ENCODE measurements at regions not wholly inside any gene's neighbourhood (a gene's known extent, or its start where the extent isn't known, plus 50 kb on each side); places are given as distances from the start of the nearest gene placed in this dataset.
A peak's percentile ranks its signal among the peaks of the same experiment; 100 is the strongest.
"Not testable (repeated sequence)": the region's sequence is repeated elsewhere in the genome, so short reads cannot be mapped to it uniquely, and the experiment has no call there.

DNA sequence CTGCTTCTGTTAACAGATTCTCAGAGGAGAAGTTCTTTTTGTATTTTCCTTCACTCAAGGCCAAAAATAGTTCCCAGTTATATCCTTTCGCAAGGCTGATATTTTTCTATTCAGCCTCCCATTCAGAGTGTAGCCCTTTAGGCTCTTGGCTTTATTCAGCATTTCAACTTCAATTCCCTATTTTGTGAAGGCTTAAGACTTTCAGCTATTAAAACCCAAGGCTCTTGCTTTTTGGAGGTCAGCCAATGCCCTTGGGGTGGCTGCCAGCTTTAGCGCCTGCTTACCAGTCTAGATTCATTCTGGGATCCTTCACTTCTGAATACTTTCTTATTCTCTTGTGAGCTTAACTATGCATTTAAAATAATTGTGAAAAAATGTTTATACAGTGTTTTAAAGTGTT, 57.3 kb upstream of the ADGRA3 start:
- DNase-seq: peak; percentile 74 to 77

- DNase-seq: peak in 1 of 2 donors; percentile 13
Measured at GRCh38 chr4:22573641-22574040, 57.8 kb upstream of the ADGRA3 start.

- DNase-seq: no peak
Measured at GRCh38 chr4:22574424-22574823, 58.6 kb upstream of the ADGRA3 start.

GRCh38 chr4:22574880-22575279, 59.0 kb upstream of the ADGRA3 start:
- DNase-seq: no peak

GRCh38 chr4:22587253-22587652, 71.4 kb upstream of the ADGRA3 start:
- no peak for DNase-seq

DNA sequence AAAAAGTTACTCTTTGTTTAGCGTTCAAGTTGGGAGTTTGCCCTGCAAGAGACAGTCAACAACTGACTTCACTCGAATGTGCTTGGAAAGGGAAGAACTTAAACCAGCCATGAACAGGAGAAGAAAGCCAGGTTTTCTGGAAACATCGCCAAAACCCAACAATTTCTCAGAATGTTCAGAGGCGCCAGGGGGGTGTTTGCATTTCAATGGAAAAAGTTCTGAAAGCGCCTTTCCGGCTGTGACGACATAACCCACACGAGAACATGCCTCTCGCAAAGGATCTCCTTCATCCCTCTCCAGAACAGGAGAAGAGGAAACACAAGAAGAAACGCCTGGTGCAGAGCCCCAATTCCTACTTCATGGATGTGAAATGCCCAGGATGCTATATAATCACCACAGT, 78.1 kb upstream of the ADGRA3 start:
- DNase-seq: no peak

DNA sequence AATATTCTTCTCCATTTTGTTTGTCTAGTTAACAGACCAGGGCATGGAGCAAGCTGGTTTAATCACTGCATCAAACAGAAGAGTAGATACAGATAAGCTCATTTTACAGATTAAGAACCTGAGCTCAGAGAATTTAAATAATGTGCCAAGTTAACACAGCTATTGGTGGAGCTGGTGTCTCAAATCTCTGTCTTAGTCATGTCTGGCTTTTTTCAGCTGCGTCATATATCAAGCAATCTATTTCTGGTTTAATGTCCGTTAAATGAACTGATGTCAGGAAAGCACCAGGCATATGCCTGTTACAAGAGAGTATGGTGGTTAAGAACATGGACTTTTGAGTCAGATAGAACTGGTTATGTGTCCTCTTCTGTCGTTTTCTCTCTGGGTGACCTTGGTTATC, 79.8 kb upstream of the ADGRA3 start:
- DNase-seq: no peak

GRCh38 chr4:22596409-22596808, 80.5 kb upstream of the ADGRA3 start:
- DNase-seq: peak; percentile 40 to 41

DNA sequence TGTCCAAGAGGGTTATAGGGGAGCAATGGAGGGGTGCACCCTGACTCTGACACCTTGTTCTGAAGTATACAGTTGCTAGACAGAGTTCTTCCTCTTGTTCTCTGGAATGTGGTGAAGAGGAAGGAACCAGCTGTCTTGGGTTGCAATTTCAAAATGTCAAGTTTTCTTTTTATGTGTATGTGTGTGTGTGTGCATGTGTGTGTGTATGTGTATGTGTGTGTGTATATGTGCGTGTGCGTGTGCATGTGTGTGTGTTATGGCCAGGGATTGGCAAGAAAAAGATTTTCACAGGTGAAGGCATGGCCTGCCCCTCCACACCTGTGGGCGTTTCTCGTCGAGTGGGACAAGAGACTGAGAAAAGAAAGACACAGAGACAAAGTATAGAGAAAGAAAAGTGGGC, 81.6 kb upstream of the ADGRA3 start:
- DNase-seq: no peak

GRCh38 chr4:22598113-22599047, 82.5 kb upstream of the ADGRA3 start:
- not testable (repeated sequence) for DNase-seq

DNA sequence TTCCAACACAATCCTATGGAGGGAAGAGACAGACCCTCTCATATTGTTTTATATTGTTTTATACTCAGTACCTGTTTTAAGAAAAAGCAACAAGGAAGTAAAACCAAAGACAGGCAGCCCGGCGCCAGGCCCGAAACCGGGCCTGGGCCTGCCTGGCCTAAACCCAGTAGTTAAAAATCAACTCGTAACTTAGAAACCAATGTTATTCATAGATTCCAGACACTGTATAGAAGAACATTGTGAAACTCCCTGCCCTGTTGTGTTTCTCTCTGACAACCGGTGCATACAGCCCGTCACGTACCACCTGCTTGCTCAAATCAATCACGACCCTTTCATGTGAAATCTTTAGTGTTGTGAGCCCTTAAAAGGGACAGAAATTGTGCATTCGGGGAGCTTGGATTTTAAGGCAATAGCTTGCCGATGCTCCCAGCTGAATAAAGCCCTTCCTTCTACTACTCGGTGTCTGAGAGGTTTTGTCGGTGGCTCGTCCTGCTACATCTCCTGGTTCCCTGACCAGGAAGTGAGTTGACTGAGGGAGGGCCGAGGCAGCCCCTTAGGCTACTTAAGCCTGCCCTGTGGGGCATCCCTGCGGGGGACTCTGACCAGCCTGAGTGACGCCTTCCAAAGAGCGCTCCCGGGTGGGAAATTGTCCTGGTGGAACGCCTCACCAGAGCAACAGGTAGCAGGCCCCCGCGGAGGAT, 83.5 kb upstream of the ADGRA3 start:
- DNase-seq: not testable (repeated sequence)

- DNase-seq: not testable (repeated sequence)
Measured at GRCh38 chr4:22599929-22600432, 84.1 kb upstream of the ADGRA3 start.

GRCh38 chr4:22601638-22602037, 85.8 kb upstream of the ADGRA3 start:
- not testable (repeated sequence) for DNase-seq

DNA sequence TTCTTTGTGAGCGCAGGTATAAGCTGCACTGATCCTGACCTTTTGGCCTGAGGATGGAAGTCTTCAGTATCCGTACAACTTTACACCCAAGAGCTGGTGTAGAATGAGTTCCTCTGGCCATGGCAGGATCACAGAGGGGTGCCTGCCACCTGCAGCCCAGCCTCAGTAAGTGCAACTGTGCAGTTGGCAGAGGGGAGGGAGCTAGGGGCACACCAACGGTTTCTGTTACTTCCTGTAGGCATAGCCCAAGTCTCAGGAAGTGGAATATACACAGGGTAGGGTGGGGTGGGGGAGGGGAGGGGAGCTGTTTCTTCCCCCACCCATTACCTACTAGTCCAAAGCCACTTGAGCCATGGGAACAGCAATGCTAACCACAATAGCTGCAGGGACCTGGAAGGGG, 85.4 kb upstream of the GBA3 start:
- peak; percentile 13 to 32 for DNase-seq

DNA sequence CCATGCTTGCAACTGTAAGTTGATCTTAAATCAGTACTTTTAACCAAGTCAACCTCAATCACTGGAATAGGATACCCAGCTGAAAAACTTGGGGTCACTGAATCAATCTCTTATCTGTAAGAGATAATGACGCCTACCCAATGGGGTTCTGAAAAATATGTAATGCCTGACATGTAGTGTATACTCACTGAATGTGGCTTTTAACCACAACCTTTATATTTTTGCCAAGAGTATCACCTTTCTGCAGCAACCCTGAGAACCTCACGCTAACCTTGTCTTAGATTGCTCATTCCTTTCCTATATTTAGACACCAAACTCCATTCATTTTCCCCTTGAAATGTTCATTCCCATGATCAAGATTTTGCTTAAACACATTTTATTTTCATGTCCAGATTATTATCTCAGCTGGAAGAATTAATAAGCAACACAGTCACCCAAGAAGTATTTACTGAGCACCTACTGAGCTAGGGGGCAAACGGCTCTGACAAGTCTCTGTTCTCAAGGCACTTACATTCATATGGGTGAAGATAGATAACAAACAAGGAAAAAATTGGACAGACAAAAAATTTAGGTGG, 82.7 kb upstream of the GBA3 start:
- not testable (repeated sequence) for DNase-seq

GRCh38 chr4:22614114-22614513, 78.6 kb upstream of the GBA3 start:
- DNase-seq: no peak

- DNase-seq: no peak
Measured at GRCh38 chr4:22616516-22616915, 76.2 kb upstream of the GBA3 start.

DNA sequence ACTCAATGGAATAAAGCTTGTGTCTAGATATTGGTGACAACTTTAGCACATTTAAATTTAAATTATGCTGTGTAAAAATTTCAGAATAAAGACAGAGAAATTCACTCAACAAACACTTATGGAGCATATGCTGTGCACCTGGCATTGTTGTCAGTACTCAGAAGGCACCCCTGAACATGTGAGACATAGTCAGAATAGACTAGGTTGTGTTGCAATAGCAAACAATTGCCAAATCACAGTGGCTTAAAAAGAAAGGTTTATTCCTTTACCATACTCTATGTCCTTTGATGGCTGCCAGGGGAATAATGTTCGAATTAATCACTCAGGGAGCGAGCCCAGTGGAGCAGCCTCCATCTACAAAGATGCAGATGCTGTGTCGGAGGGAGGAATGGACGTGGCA, 72.6 kb upstream of the GBA3 start:
- not testable (repeated sequence) for DNase-seq

DNA sequence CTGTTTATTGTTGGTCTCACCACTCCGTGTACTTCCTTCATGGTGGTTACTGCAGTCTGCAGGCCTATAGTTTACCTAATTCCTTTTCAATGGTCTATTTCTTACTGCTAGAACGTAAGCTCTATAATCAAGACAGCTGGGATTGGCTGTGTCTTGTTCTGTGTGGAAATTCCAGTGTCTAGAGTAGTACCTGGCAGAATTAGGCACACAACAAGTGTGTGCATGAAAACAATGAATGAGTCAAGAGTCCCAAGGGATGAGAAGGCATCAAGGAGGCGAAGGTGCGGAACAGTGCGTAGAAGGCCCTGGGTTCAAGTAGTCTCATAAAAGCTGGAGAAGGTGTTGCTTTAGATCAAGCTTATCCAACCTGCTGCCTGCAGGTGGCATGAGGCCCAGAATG, 70.8 kb upstream of the GBA3 start:
- DNase-seq: not testable (repeated sequence)

GRCh38 chr4:22624002-22624401, 68.7 kb upstream of the GBA3 start:
- DNase-seq: not testable (repeated sequence)

DNA sequence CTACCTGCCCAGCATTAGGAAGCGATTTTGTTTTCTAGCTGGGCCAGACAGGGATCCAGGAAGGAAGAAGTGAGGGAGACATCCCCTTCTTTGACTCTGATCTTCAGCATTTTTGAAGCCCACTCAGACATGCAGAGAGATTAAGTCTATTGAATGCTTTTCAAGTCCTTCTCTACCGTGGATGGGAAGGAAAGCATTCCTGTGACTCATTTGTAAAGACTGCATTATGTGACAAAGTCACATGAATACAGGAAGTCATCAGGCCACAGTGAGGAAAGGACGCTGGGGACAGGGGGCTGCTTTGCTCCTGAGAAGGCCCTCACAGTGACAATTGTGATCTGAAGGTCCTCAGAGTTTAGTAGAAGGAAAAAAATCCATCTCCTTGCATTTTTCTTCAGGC, 67.4 kb upstream of the GBA3 start:
- no peak for DNase-seq

DNA sequence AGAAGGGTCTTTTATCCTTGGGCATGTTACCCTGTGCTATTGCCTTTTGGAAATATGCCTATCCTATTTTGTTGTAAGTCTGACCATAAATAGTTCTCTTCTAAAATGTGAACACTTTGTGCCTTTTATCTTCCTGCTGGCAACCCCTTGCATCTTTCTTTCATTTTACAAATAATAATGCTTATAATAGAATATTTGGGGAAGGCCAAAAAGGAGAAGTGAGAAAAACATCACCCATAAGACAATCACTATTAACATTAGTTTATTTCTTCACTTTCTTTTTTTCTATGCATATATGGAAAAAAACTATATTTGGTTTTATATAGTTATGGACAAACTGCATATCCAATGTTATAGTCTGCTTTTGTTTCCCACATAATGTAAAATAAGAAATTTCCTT, 64.9 kb upstream of the GBA3 start:
- not testable (repeated sequence) for DNase-seq
